ENCODE measurements at regions not wholly inside any gene's neighbourhood (a gene's known extent, or its start where the extent isn't known, plus 50 kb on each side); places are given as distances from the start of the nearest gene placed in this dataset.

DNA sequence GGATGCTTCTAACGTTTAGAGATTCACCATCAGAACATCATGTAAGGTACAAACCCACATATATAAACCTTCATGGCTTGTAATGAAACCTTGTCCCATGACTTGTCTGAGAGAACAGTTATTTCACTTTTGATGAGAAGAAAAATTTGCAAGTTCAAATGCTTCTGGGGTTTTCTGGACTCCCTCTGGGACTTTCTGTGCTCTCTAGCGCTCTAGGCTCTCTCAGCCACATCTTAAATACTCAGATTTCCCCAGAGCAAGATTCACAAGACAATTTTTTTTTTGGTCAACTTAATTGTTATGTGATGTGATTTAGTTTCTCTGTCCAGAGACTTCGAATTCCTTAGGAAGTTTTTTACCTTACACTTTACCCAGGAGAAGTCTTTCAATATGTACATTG lies 282.8 kb upstream of the EDNRB start:
- DNase-seq: no peak

DNA sequence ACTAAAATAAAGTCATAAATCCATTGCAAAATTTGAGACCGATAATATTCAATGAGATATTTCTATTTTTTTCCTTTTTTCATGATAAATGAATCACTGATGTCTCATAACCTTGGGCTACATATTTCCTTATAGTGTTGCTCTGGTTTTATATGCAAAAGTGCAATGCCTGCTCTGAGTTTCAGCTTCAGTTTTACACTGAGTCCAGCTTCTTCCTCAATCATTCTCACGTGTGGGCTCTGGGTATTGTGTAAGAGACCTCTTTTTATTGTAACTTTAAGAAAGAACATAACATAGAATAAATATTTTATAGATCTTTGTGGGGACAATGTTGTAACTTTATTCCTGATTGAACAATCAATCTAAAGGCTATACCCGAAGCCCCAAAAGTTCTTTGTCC lies 280.2 kb upstream of the EDNRB start:
- no peak for DNase-seq

- DNase-seq: no peak
These were observed 279.8 kb upstream of the EDNRB start for GRCh38 chr13:78198419-78198818.

DNA sequence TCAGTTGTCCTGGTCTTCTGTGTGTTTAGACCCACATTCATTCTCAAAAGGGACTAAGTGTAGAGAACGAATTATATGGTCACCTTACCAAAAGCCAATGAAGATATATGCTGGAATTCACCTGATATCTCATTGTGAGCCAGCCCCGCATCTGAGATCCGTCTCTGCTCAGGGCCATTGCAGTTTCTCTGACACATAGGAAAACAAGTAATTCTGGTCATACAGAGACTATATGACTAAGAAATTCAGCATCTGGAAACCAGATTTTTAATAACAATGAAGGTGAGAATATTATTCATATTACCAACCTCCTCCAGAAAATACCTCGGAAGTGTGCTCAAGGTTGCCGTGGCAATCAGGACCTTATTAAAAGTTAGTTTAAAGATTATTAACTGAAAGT lies 278.6 kb upstream of the EDNRB start:
- DNase-seq: no peak

DNA sequence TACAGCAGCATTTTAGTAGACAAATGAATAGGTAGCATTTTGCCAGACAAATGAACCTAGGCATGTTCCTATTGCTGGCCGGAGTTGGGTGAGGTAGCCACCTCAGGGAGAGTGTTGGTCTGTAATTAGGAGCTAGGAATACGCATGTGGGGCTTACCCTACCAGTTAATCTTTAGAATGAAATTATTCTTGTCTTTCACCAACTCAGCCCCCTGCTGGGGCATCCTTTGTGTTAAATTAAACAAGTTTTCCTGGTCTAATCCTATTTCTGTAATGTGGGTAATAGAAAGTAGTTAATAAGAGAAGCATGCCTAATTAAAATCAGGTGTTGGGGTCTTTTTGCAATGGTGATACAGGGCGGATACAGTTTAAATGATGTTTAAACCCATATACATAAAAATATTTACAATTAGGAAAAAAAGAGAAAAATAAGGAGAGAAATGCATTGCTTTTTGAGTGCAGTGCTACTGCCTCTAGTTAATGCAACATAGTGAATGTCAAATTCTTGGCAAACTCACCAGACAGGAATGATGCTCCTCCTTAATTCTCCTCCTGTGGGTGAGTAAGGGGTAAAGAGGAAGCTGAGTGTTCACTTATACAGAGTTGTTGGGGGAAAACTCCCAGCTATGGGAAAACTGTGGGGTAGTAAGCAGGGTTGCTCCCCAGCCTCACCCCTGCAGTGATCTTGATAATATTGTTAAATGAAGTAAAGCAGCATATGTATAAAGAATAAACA lies 276.4 kb upstream of the EDNRB start:
- no peak for DNase-seq

DNA sequence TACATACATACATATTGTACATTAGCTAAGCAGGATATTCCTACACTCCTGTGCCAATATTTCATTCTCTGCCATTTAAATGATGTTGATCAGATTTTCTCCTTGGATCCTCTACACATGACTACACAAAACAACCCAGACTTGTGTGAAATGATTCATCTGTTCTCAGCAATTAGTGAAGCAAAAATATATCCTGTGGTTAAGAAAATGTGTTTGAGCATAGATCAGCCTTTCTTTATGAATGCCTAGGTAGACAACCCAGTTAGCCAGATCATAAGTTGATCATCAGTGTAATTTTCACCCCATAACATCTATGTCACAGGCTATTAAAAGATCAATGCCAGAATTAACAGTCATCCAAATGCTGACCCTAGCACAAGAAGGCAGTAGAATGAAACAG lies 275.2 kb upstream of the EDNRB start:
- DNase-seq: no peak

- no peak for DNase-seq
These were observed 274.1 kb upstream of the EDNRB start for GRCh38 chr13:78192716-78193115.

DNA sequence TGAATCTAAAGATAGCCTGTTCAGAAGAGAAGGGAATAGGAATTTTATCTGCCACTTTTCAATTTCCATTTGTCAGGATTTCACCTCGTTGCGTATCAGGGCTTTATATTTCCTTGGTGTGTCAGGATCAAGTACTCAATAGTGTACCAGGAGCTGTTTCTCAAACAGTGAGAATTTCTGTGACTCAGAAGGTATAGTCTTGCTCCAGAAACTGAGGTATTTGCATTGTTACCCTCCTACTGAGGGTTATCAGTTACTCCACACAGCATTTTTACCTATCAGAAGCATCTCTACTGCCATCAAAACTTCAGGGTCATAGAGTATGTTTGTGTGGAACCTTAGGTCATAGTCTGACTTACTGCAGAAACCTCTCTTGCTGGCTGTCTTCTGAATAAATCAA lies 271.7 kb upstream of the EDNRB start:
- DNase-seq: no peak

DNA sequence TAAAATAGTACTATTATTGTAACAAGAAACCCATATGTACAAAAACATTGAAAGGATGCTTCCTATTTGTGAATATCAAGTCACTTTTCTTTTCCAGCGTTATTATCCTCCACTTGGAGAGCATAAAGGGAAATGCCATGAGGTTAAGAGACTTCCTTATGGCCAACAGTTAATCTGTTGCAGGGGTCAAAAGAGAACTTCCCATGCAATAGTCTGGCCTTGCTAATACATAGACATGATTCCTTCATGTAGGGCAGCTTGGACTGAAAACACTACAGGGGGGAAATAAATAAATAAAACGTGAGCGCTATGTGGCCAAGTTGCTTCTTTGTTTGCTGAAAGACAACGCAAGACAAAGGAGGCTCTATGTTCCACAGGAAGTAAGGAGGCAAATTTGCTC lies 269.1 kb upstream of the EDNRB start:
- DNase-seq: no peak

- DNase-seq: no peak
These were observed 267.1 kb upstream of the EDNRB start for GRCh38 chr13:78185700-78186099.

- no peak for DNase-seq
These were observed 265.1 kb upstream of the EDNRB start for GRCh38 chr13:78183732-78184131.

DNA sequence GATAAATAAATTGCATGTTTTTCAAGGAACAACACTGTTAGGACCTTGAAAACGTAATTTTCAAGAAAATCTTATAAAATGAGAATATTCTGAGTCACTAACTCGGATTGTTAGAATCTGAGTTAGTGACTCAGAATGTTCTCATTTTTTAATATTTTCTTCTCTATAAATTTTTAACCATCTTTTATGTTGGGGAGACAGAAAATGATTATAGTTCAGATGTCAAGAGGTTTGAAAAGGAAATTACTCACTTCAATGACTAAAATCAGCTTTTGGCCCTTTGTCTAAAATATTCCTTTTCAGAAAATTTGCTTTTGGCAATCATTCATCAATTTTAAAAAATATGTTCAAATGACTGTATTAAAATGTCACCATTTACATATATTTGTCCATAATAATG lies 264.2 kb upstream of the EDNRB start:
- DNase-seq: no peak

DNA sequence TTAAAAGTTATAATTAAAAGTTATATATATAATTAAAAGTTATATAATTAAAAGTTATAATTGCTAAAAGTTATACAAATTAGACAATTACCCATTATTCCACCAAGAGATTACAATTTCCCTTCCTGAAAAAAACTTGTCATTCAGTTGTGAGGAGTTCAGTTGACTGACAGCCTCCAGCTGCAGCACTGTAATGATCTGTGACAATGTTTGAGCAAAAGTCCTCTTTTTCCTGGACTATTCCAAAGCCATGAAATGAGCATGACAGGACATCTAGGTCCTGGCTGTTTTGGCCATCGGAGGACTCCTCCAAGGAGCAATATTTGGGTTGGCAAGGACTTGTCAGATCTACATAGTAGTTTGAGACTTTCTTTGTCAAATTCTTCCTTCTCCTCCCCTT lies 258.7 kb upstream of the EDNRB start:
- DNase-seq: no peak

DNA sequence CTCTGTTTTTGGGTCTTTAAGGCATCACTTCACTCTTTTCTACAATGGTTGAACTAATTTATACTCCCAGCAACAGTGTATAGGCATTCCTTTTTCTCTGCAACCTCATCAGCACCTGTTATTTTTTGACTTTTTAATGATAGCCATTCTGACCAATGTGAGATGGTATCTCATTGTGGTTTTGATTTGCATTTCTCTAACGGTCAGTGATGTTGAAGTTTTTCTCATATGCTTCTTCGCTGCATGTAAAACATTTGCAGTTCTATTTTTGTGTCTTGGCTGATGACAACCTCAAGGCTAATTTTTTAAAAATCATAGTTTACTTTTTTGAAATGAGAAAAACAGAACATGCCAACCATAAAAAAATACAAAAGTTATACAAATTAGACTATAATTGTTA lies 258.2 kb upstream of the EDNRB start:
- DNase-seq: no peak

GRCh38 chr13:78169386-78169785 lies 250.8 kb upstream of the EDNRB start:
- no peak for DNase-seq

DNA sequence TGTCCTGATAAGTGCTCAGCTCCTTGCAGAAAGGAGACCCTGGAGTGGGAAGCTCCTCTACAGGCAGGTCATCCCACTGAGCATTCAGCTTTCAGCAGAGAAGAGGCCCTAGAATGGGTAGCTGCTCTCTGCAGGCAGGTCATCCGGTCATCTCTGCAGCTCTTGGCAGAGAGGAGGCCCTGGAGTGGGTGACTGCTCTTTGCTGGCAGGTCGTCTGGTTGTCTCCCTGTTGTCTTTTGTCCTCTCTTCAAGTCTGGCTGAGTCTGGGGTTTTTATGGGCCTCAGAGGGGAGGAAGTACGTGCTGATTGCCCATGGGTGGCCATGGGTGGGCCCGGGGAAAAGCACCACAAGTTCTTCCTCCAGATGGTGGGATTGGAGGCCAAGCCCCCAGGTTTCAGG lies 250.3 kb upstream of the EDNRB start:
- DNase-seq: no peak

- no peak for DNase-seq
These were observed 242.6 kb upstream of the EDNRB start for GRCh38 chr13:78161266-78161665.

GRCh38 chr13:78160793-78161192 lies 242.2 kb upstream of the EDNRB start:
- DNase-seq: no peak

DNA sequence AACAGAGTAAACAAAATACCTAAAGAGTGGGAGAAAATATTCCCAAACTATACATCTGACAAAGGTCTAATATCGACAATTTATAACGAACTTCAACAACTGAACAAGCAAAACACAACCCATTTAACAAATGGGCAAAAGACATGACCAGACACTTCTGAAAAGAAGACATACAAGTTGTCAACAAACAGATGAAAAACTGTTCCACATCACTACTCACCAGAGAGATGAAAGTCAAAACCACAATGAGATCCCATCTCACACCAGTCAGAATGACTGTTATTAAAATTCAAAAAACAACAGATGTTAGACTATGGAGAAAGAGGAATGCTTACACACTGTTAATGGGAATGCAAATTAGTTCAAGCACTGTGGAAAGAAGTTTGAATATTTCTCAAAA lies 233.8 kb upstream of the EDNRB start:
- no peak for DNase-seq

GRCh38 chr13:78147905-78148304 lies 229.3 kb upstream of the EDNRB start:
- DNase-seq: no peak

GRCh38 chr13:78145276-78145675 lies 226.6 kb upstream of the EDNRB start:
- DNase-seq: no peak

GRCh38 chr13:78139765-78140164 lies 221.1 kb upstream of the EDNRB start:
- DNase-seq: no peak

GRCh38 chr13:78138756-78139155 lies 220.1 kb upstream of the EDNRB start:
- no peak for DNase-seq

- no peak for DNase-seq
These were observed 218.9 kb upstream of the EDNRB start for GRCh38 chr13:78137404-78138142.

GRCh38 chr13:78136966-78137365 lies 218.3 kb upstream of the EDNRB start:
- DNase-seq: no peak
